Breast epithelium (tissue), 4 donors: ENCODE measurements at regions not wholly inside any gene's neighbourhood (a gene's known extent, or its start where the extent isn't known, plus 50 kb on each side); places are given as distances from the start of the nearest gene placed in this dataset.

ENCODE experiments used
- DNase-seq, 2 donors: peaks; one replicate each; pipeline ENCODE4 v3.0.0-alpha.2; 2019; ENCODE audit warnings: low spot score in 2 of 2
- H3K27ac ChIP-seq, 2 donors: fragments of 200-600 bp; sonication (generic) in 1 of 2; one replicate each; pipeline ENCODE4 v1.5.1; 2016 to 2019; ENCODE audit warnings: mild to moderate bottlenecking in 1 of 2
- H3K27me3 ChIP-seq, 2 donors: fragments of 200-600 bp; sonication (generic) in 1 of 2; one replicate each; pipeline versions ENCODE4 v1.5.1 to v1.6.0; 2017 to 2019; ENCODE audit warnings: control low read depth in 1 of 2, mild to moderate bottlenecking in 1 of 2
- H3K36me3 ChIP-seq: fragments of 200-600 bp; one replicate; pipeline ENCODE4 v1.5.1; 2019
- H3K4me1 ChIP-seq, 2 donors: fragments of 200-600 bp; sonication (generic); one replicate each; pipeline ENCODE4 v1.5.1; 2016 to 2019; ENCODE audit warnings: control low read depth in 1 of 2
- H3K4me3 ChIP-seq, 3 donors: fragments of 200-600 bp; sonication (generic); 1 replicate in 2 of 3; 2 replicates in 1 of 3; pipeline ENCODE4 v1.5.1; 2016 to 2019; ENCODE audit warnings: mild to moderate bottlenecking in 3 of 3, moderate library complexity in 2 of 3
- H3K9me3 ChIP-seq, 2 donors: fragments of 200-600 bp; sonication (generic) in 1 of 2; one replicate each; pipeline ENCODE4 v1.5.1; 2016 to 2019; ENCODE audit warnings: control low read depth in 1 of 2
- POLR2A ChIP-seq: fragments of 450-650 bp; IDR thresholded peaks from one replicate; pipeline ENCODE4 v1.6.1; 2016; ENCODE audit warnings: antibody characterized with exemption, mild to moderate bottlenecking, moderate library complexity
- POLR2AphosphoS5 ChIP-seq, 3 donors: sonication (generic); formaldehyde crosslinking; IDR thresholded peaks; one replicate each; pipeline ENCODE4 v1.6.1; 2017; ENCODE audit warnings: antibody characterized with exemption in 3 of 3
- intact Hi-C: fragments of 100-400 bp; cut with DNase I; formaldehyde crosslinking; loops from one replicate; pipeline ENCODE4 v1.15.1; 2023; ENCODE audit warnings: low total_unique reads
- TF ChIP-seq, protein P1 (sequence below), 3 donors: fragments of 450-650 bp; IDR thresholded peaks; one replicate each; pipeline ENCODE4 v1.5.1; 2016 to 2017; ENCODE audit warnings: antibody characterized with exemption in 3 of 3, mild to moderate bottlenecking in 3 of 3, moderate library complexity in 3 of 3

DNA sequence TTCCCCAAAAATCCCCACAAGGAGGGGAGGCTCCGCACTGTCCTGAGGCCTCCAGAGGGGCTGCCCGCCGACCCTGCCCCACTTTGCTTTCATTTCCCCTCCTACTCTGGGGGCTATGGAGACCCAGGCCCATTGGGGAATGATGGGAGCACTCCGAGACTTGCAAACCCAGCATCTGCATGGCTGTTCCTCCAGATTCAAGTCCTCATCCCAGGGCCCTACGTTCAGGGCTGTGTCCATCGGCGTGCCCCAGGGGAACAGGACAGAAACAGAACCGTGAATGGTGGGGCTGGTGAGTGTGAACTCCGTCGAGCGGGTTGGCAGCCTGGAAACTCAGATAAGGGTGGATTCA is 116.1 kb upstream of the HDAC4 start:
- no peaks in the 10 kb centered on the region for H3K9me3 ChIP-seq
- intact Hi-C loops: no loop called here
- H3K4me1 ChIP-seq: no peaks in the 10 kb centered on the region
- no peak overlapping the region for H3K27ac ChIP-seq
- TF ChIP-seq, protein P1, sequence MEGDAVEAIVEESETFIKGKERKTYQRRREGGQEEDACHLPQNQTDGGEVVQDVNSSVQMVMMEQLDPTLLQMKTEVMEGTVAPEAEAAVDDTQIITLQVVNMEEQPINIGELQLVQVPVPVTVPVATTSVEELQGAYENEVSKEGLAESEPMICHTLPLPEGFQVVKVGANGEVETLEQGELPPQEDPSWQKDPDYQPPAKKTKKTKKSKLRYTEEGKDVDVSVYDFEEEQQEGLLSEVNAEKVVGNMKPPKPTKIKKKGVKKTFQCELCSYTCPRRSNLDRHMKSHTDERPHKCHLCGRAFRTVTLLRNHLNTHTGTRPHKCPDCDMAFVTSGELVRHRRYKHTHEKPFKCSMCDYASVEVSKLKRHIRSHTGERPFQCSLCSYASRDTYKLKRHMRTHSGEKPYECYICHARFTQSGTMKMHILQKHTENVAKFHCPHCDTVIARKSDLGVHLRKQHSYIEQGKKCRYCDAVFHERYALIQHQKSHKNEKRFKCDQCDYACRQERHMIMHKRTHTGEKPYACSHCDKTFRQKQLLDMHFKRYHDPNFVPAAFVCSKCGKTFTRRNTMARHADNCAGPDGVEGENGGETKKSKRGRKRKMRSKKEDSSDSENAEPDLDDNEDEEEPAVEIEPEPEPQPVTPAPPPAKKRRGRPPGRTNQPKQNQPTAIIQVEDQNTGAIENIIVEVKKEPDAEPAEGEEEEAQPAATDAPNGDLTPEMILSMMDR (IDR thresholded peaks at IDR 0.05): no peak
- TF ChIP-seq POLR2AphosphoS5 (IDR thresholded peaks at IDR 0.05): no peak
- TF ChIP-seq POLR2A: no peak
- no peak for DNase-seq
- no peak overlapping the region for H3K4me3 ChIP-seq
- no peaks in the 10 kb centered on the region for H3K36me3 ChIP-seq
- H3K27me3 ChIP-seq: peaks cover 0 to 3% of the 10 kb centered on the region in 2 donors

DNA sequence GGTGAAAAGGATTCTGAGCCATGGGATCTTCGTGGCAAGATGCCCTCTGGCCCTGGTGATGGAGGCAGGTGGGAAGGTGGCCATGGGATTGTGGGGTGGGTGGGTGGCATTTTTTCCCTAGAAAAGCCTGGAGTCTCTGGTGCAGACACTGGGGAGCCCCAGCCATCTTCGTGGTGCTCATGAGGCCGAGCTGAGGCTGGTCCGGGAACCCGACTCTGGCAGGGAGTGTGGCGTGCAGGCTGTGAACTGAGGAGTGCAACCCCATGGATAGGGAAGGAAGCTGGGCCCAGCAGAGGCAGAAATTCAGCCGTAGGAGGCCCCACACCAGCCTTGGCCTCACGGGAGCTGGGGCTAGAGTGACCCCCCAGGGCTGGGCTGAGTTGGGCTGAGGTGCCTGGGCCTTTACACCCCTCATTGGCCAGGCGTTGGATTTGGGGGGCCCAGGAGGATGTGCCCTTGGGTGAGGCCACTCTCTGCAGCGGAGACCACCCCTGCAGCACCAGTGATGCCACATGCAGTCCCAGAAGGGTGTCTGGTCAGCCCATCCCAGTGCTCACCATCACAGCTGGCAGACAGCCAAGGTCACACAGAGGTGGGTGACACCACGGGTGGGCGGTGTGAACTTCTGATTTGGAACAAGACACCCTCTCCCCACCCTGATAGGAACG is 115.6 kb upstream of the HDAC4 start:
- H3K4me1 ChIP-seq: no peaks in the 10 kb centered on the region
- intact Hi-C loops: no loop called here
- H3K9me3 ChIP-seq: no peaks in the 10 kb centered on the region
- H3K27ac ChIP-seq: no peak overlapping the region
- H3K27me3 ChIP-seq: peaks cover 0 to 3% of the 10 kb centered on the region in 2 donors
- no peaks in the 10 kb centered on the region for H3K36me3 ChIP-seq
- H3K4me3 ChIP-seq: no peak overlapping the region
- DNase-seq: no peak
- TF ChIP-seq, protein P1 (IDR thresholded peaks at IDR 0.05): no peak
- no peak for TF ChIP-seq POLR2A
- no peak for TF ChIP-seq POLR2AphosphoS5 (IDR thresholded peaks at IDR 0.05)

DNA sequence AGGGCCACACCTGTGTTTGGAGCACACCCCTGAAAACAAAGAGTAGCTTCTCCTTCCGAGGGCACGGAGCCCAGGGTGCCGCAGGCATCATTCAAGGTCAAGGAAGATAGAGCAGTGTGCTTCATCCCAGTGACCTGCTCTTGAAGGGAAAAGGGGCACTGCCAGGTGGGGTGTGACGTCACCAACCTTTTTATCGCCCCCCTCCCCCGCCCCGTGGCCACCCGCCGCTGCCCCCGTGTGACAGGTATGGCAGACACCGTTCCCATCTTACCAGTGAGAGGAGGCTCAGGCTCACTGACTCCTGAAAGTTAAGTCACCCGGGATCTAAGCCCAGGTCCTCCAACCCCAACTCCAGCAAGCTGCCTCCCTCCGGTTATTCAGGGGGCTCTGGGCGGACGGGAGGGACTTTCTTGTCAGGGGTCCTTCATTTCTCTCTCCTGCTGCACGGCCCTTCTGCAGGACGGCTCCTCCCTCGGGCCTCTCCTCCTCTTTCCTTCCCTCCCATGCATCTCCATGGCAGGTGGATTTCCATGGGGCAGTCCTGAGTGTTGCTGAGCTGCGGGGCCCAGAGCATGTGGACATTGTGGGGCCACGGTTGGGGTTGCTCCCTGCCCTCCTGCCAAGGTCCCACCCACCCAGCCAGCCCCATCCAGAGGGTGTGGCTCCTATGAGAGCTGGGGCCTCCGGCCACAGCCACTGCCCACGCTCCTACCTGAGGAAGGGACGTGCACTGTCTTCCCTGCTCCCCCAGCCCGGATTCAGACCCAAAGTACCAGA is 114.1 kb upstream of the HDAC4 start:
- Histone ChIP-seq H3K4me3 (no peak overlapping the region), H3K27me3 (peaks cover 0 to 3% of the 10 kb centered on the region in 2 donors), H3K4me1 (no peaks in the 10 kb centered on the region), H3K27ac (no peak overlapping the region), H3K36me3 (no peaks in the 10 kb centered on the region), H3K9me3 (no peaks in the 10 kb centered on the region)
- no peak for DNase-seq
- intact Hi-C loops: loop anchor here (5.0 kb wide), 1 partner anchor 578 kb away; no protein-coding TSS in a partner anchor
- TF ChIP-seq POLR2AphosphoS5 (IDR thresholded peaks at IDR 0.05) (no peak), POLR2A (no peak)
- TF ChIP-seq, protein P1 (IDR thresholded peaks at IDR 0.05): no peak

DNA sequence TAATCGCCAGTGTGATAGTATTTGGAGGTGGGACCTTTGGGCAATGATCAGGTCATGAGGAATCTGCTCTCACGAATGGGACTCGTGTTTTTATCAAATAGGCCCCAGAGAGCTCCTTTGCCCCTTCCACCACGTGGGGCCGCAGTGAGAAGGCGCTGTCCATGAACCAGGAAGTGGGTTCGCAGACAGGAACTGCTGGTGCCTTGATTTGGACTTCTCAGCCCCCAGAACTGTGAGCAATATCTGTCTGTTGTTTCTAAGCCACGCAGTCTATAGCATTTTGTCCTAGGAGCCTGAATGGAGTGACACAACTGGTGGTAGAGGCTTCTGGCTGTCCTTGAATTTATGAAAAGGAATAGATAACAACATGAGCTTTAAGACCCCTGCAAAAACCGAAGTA is 111.2 kb upstream of the HDAC4 start:
- Histone ChIP-seq H3K36me3 (no peaks in the 10 kb centered on the region), H3K4me3 (no peak overlapping the region), H3K27ac (no peak overlapping the region), H3K27me3 (peaks cover 0 to 3% of the 10 kb centered on the region in 2 donors), H3K4me1 (no peaks in the 10 kb centered on the region), H3K9me3 (no peaks in the 10 kb centered on the region)
- intact Hi-C loops: loop anchor here (5.0 kb wide), 1 partner anchor 575 kb away; no protein-coding TSS in a partner anchor
- no peak for DNase-seq
- TF ChIP-seq POLR2A: no peak
- TF ChIP-seq POLR2AphosphoS5 (IDR thresholded peaks at IDR 0.05): no peak
- TF ChIP-seq, protein P1 (IDR thresholded peaks at IDR 0.05): no peak
